NCI-H82 treated with DMSO at 0.1 percent for 48 hours (cell line): ENCODE measurements at regions not wholly inside any gene's neighbourhood (a gene's known extent, or its start where the extent isn't known, plus 50 kb on each side); places are given as distances from the start of the nearest gene placed in this dataset.
"Not testable (repeated sequence)": the region's sequence is repeated elsewhere in the genome, so short reads cannot be mapped to it uniquely, and the experiment has no call there.

Experiments
- DNase-seq: peaks from one replicate; lab custom pipeline; 2025; ENCODE audit not compliant: unreplicated experiment; lab: John Stamatoyannopoulos, UW

- DNase-seq, result no peak
Measured at GRCh38 chr22:47432683-47433082, 670.2 kb downstream of the TBC1D22A start.

DNA sequence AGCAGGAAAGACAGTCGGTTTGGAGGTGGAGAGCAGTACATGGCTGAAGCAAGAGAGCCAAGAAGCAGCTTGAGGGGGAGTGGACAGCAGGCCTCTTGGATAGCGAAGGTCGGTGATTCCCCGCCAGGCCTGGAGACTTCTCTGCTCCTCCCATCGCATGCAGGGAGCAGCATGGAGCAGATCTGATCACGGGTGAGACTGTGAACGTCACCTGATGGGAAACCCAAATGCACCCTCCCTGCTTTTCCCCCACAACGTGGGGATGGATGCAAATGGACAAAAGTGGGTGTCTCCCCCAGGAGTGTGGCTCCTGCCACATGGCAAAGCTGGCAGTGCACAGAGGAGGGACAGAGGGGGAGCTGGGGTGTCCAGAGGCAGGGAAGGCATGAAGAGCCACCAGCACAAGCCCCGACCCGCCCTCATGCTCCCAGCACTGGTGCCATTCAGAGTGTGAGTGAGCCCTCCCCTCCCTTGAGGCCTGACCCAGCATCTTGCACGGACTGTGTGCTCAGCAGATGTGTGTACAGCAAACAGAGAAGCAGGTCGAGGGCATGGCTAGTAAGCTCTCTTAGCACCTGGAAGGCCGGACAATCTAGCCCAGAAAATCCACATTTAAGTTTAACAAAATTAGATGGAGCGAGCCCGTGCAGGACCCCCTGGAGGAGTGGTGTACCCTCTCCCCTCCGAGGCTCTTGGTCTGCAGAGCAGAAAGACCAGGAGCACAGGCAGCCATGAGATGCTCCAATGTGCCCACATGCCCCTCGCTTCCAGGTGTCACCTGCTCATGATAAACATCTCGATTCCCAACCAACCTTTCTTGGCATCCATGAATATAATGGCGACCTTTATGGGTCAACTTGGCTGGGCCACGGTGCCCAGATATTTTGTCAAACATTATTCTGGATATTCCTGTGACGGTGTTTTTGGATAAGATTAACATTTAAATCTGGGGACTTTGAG is 661.7 kb downstream of the TBC1D22A start:
- DNase-seq, result no peak

DNA sequence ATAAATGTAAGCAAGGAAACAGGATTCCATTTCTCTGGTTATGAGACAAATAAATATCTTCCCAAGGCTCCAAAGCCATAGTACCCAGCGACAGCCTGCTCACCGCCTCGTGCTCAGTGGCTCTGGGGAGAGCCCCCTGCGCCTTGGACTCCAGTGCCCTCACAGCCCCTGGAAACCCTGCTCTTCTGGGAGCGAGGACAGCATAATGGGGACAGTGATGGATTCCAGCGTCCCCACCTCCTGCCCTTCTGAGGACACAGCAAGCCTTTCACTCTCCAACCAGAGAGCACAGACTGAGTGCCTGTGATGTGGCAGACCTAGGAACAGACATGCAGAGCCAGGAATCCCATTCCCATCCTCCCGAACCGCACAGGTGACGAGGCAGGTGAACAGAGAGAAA is 660.8 kb downstream of the TBC1D22A start:
- DNase-seq, result no peak

DNA sequence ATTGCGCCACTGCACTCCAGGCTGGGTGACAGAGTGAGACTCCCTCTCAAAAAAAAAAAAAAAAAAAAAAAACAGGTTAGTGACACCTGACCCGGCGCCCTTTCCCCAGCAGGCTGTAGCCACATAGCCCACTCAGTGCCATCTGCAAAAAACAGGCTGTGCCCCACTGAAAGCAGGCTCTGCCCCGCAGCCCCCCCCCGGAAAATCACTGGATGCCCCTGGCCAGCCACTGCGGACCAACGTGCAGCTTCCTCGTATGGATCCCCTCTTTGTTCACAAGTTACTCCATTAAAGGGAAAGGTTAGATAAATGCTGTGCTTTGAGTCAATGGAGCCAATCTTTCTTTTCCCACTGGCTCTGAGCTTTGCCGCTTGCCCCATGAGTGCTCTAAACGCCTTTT is 660.3 kb downstream of the TBC1D22A start:
- DNase-seq, result no peak

- DNase-seq, result no peak
Measured at GRCh38 chr22:47421846-47422245, 659.4 kb downstream of the TBC1D22A start.

- DNase-seq, result no peak
Measured at GRCh38 chr22:47420211-47420610, 657.8 kb downstream of the TBC1D22A start.

- DNase-seq, result no peak
Measured at GRCh38 chr22:47419239-47419638, 656.8 kb downstream of the TBC1D22A start.

DNA sequence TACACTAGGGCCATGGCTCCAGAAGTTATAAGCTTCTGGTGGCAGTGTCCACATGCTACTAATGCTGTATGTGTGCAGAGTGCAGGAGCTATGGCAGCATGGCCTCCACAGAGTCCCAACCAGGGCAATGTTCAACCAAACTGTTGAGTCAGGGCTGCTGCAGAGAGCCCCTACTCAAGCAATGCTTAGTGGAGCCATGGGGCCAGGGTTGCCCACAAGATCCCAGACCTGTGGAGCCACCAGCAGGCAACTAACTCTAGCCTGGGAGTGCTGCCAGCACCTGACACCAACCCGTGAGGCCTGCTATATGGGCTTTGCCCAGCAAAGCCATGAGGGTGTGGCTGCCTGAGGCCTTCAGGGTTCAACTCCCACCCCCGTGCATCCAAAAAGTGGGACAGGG is 655.2 kb downstream of the TBC1D22A start:
- DNase-seq, result no peak

GRCh38 chr22:47411006-47411405 is 648.6 kb downstream of the TBC1D22A start:
- no peak for DNase-seq

DNA sequence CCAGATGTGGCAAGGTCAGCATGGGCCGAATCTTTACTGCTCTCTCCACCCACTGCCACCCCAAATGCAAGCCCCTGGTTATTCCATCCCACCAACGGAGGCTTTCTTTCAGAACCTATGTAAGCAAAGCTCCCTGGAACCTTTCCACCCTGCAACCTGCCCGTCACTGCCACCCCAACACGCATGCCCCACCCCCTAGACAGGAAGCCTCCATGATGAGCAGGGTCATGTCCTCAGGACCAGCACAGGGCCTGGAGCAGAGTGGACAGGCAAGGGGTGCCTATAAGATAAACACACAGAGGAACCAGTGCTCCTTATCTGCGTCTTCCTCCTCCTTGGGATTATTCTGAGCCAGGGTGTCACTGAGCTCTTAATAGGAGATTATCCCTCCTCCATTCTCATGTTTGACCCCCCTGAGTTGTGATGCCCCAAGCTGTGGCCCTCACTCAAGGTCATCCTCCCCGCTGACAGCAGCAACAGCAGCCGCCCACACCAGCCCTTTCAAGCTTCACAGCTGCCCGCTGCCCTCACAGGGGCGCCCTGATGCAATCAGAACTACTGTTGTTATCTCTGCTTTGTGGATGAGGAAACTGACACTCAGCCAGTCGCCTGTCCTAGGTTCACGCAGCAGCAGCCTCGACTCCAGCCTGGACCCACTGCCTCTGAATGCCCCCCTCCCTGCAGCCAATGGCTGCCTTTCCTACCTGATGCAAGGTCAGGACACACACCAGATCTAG is 647.3 kb downstream of the TBC1D22A start:
- DNase-seq, result no peak

- no peak for DNase-seq
Measured at GRCh38 chr22:47408409-47408808, 646.0 kb downstream of the TBC1D22A start.

GRCh38 chr22:47407461-47408025 is 645.1 kb downstream of the TBC1D22A start:
- no peak for DNase-seq

GRCh38 chr22:47406896-47407295 is 644.4 kb downstream of the TBC1D22A start:
- no peak for DNase-seq

GRCh38 chr22:47406180-47406834 is 643.9 kb downstream of the TBC1D22A start:
- no peak for DNase-seq

GRCh38 chr22:47405222-47405621 is 642.8 kb downstream of the TBC1D22A start:
- not testable (repeated sequence) for DNase-seq

DNA sequence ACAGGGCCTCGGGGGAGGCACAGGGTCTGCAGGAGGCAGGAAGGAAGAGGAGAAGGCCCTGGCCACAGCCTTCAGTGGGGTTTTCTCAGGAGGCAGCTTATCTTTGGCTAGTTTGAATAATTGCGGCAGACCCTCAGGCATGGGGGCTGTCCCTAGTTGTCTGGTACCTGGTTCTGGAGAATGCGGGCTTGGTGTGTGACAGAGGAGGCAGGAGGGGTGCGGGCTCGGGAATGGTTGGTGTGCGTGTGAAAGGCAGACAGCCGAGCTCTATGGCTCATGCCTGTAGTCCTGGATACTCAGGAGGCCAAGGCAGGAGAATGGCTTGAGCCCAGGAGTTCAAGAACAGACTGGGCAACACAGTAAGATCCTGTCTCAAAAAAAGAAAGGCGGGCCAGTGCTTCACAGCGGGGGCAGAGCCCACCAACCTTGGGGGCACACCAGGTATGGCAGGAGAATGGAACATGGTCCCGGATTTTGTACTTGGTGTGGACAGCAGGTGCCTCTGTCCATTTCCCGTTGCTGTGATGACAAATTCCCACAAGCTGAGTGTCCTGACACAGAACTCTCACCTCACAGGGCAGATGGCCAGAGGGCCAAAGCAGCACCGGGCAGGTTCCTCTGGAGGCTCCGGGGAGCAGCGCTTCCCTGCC is 640.6 kb downstream of the TBC1D22A start:
- no peak for DNase-seq

- DNase-seq, result no peak
Measured at GRCh38 chr22:47401976-47402770, 639.7 kb downstream of the TBC1D22A start.

- no peak for DNase-seq
Measured at GRCh38 chr22:47401592-47401898, 639.1 kb downstream of the TBC1D22A start.

DNA sequence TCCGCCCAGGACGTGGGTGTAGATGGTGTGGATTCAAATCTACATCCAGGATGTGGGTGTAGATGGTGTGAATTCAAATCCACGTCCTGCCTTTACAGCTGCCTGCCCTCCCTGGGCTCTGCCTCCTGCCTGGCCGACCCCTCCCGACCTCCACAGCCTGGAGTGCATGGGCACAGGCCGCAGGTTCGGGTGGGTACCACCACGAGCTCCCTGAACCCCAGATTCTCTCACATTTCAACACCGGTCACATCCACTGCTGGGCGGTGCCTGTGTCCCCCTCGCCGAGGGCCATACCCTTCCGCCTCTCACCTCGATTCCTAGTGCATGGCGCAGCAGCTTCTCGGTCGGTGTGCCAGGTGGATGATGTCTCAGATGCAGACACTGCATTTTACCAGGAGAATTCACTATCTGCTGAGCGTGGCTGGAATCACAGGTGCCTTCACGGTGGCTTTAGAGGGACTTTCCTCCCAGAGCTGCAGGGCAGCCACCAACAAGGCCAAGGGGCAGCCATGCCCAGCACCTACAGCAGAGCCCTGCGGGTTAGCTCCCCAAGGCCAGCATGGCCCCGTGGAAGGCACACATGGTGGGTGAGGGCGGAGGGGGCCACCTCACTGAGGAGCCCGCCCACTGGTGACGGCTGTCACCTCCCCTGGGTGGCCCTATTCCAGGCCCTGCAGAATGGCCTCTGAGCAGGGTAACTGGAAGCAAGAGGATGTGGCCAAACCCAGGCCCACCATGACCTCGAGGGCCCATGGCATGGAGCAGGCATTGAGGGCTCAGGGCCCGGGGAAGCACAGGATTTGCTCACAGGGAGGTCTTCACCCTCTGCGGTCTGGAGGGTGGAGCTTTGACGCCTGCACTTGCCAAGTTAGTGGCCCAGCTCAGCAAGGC is 638.5 kb downstream of the TBC1D22A start:
- no peak for DNase-seq
